ENCODE measurements at regions not wholly inside any gene's neighbourhood (a gene's known extent, or its start where the extent isn't known, plus 50 kb on each side); places are given as distances from the start of the nearest gene placed in this dataset.
"Not testable (repeated sequence)": the region's sequence is repeated elsewhere in the genome, so short reads cannot be mapped to it uniquely, and the experiment has no call there.

GRCh38 chr4:125651707-125652357 lies 337.1 kb downstream of the FAT4 start:
- in situ Hi-C loops (cut with MboI; ENCODE audit: low pct_unique_long_range_greater_than_20kb, low sequenced_read_pairs); DNase-seq: not testable (repeated sequence)

GRCh38 chr4:125658773-125659172 lies 344.0 kb downstream of the FAT4 start:
- in situ Hi-C loops (cut with MboI; ENCODE audit: low pct_unique_long_range_greater_than_20kb, low sequenced_read_pairs), result no loop called here
- DNase-seq, result no peak

GRCh38 chr4:125663896-125664767 lies 349.4 kb downstream of the FAT4 start:
- in situ Hi-C loops (cut with MboI; ENCODE audit: low pct_unique_long_range_greater_than_20kb, low sequenced_read_pairs), result no loop called here
- DNase-seq, result no peak

- no peak for DNase-seq
- in situ Hi-C loops (cut with MboI; ENCODE audit: low pct_unique_long_range_greater_than_20kb, low sequenced_read_pairs), result no loop called here
Observed at GRCh38 chr4:125666635-125667034, 351.9 kb downstream of the FAT4 start.

GRCh38 chr4:125676156-125676555 lies 361.4 kb downstream of the FAT4 start:
- DNase-seq, result no peak
- in situ Hi-C loops (cut with MboI; ENCODE audit: low pct_unique_long_range_greater_than_20kb, low sequenced_read_pairs), result no loop called here

GRCh38 chr4:125676583-125676982 lies 361.8 kb downstream of the FAT4 start:
- DNase-seq, result no peak
- in situ Hi-C loops (cut with MboI; ENCODE audit: low pct_unique_long_range_greater_than_20kb, low sequenced_read_pairs), result no loop called here

GRCh38 chr4:125677665-125678307 lies 363.0 kb downstream of the FAT4 start:
- in situ Hi-C loops (cut with MboI; ENCODE audit: low pct_unique_long_range_greater_than_20kb, low sequenced_read_pairs), result no loop called here
- no peak for DNase-seq

GRCh38 chr4:125679989-125680388 lies 365.2 kb downstream of the FAT4 start:
- DNase-seq, result no peak
- in situ Hi-C loops (cut with MboI; ENCODE audit: low pct_unique_long_range_greater_than_20kb, low sequenced_read_pairs), result no loop called here

GRCh38 chr4:125681240-125681639 lies 366.5 kb downstream of the FAT4 start:
- no peak for DNase-seq

GRCh38 chr4:125682730-125683129 lies 368.0 kb downstream of the FAT4 start:
- no peak for DNase-seq
- in situ Hi-C loops (cut with MboI; ENCODE audit: low pct_unique_long_range_greater_than_20kb, low sequenced_read_pairs), result no loop called here

More at GRCh38 chr4:125681240-125681639, 366.5 kb downstream of the FAT4 start:
- in situ Hi-C loops (cut with MboI; ENCODE audit: low pct_unique_long_range_greater_than_20kb, low sequenced_read_pairs), result no loop called here

- in situ Hi-C loops (cut with MboI; ENCODE audit: low pct_unique_long_range_greater_than_20kb, low sequenced_read_pairs), result no loop called here
Observed at GRCh38 chr4:125688841-125689240, 374.1 kb downstream of the FAT4 start.

GRCh38 chr4:125689805-125690204 lies 375.1 kb downstream of the FAT4 start:
- in situ Hi-C loops (cut with MboI; ENCODE audit: low pct_unique_long_range_greater_than_20kb, low sequenced_read_pairs), result no loop called here
- no peak for DNase-seq

More at GRCh38 chr4:125688841-125689240, 374.1 kb downstream of the FAT4 start:
- no peak for DNase-seq

- DNase-seq, result no peak
- in situ Hi-C loops (cut with MboI; ENCODE audit: low pct_unique_long_range_greater_than_20kb, low sequenced_read_pairs), result no loop called here
Observed at GRCh38 chr4:125693228-125693627, 378.5 kb downstream of the FAT4 start.

- DNase-seq, result no peak
- in situ Hi-C loops (cut with MboI; ENCODE audit: low pct_unique_long_range_greater_than_20kb, low sequenced_read_pairs), result no loop called here
Observed at GRCh38 chr4:125702406-125702805, 387.7 kb downstream of the FAT4 start.

GRCh38 chr4:125703443-125703842 lies 388.7 kb downstream of the FAT4 start:
- no peak for DNase-seq
- in situ Hi-C loops (cut with MboI; ENCODE audit: low pct_unique_long_range_greater_than_20kb, low sequenced_read_pairs), result no loop called here

GRCh38 chr4:125704726-125705125 lies 390.0 kb downstream of the FAT4 start:
- in situ Hi-C loops (cut with MboI; ENCODE audit: low pct_unique_long_range_greater_than_20kb, low sequenced_read_pairs), result no loop called here
- no peak for DNase-seq

GRCh38 chr4:125705681-125706080 lies 390.9 kb downstream of the FAT4 start:
- in situ Hi-C loops (cut with MboI; ENCODE audit: low pct_unique_long_range_greater_than_20kb, low sequenced_read_pairs), result no loop called here

GRCh38 chr4:125707397-125707796 lies 392.6 kb downstream of the FAT4 start:
- in situ Hi-C loops (cut with MboI; ENCODE audit: low pct_unique_long_range_greater_than_20kb, low sequenced_read_pairs), result no loop called here

More at GRCh38 chr4:125705681-125706080, 390.9 kb downstream of the FAT4 start:
- no peak for DNase-seq

GRCh38 chr4:125710766-125711165 lies 396.0 kb downstream of the FAT4 start:
- in situ Hi-C loops (cut with MboI; ENCODE audit: low pct_unique_long_range_greater_than_20kb, low sequenced_read_pairs), result no loop called here
- DNase-seq, result no peak

More at GRCh38 chr4:125707397-125707796, 392.6 kb downstream of the FAT4 start:
- no peak for DNase-seq

GRCh38 chr4:125714049-125714448 lies 399.3 kb downstream of the FAT4 start:
- no peak for DNase-seq
- in situ Hi-C loops (cut with MboI; ENCODE audit: low pct_unique_long_range_greater_than_20kb, low sequenced_read_pairs), result no loop called here
